Activated CD4-positive, alpha-beta T cell treated with anti-CD3 and anti-CD28 coated beads, Interleukin-2, Interleukin-6, amounts not matched to agents 100 ng/mL and 50 ng/mL, durations not matched to agents 16 hours and 8 hours (primary cell): ENCODE measurements at regions not wholly inside any gene's neighbourhood (a gene's known extent, or its start where the extent isn't known, plus 50 kb on each side); places are given as distances from the start of the nearest gene placed in this dataset.

Source experiments
- DNase-seq: peaks from one replicate; pipeline ENCODE4 v3.0.0-alpha.2; 2020

GRCh38 chr18:67951137-67951536, 434.6 kb upstream of the DSEL start:
- DNase-seq: no peak

- DNase-seq: no peak
These were observed 422.1 kb upstream of the DSEL start for GRCh38 chr18:67938660-67939059.

GRCh38 chr18:67935638-67936037, 419.1 kb upstream of the DSEL start:
- peak; percentile 39 for DNase-seq

GRCh38 chr18:67933271-67933670, 416.8 kb upstream of the DSEL start:
- DNase-seq: no peak

- DNase-seq: no peak
These were observed 415.8 kb upstream of the DSEL start for GRCh38 chr18:67932271-67932670.

- DNase-seq: no peak
These were observed 410.7 kb upstream of the DSEL start for GRCh38 chr18:67926929-67927864.

- DNase-seq: no peak
These were observed 408.1 kb upstream of the DSEL start for GRCh38 chr18:67924656-67925055.

GRCh38 chr18:67919316-67919715, 402.8 kb upstream of the DSEL start:
- DNase-seq: no peak

- no peak for DNase-seq
These were observed 399.6 kb upstream of the DSEL start for GRCh38 chr18:67916097-67916496.

GRCh38 chr18:67913040-67913439, 396.5 kb upstream of the DSEL start:
- DNase-seq: no peak

- no peak for DNase-seq
These were observed 385.1 kb upstream of the DSEL start for GRCh38 chr18:67901573-67901972.

GRCh38 chr18:67896451-67896850, 379.9 kb upstream of the DSEL start:
- no peak for DNase-seq

- no peak for DNase-seq
These were observed 377.4 kb upstream of the DSEL start for GRCh38 chr18:67893916-67894315.

GRCh38 chr18:67876871-67877270, 360.4 kb upstream of the DSEL start:
- no peak for DNase-seq

- DNase-seq: no peak
These were observed 359.4 kb upstream of the DSEL start for GRCh38 chr18:67875944-67876343.

- no peak for DNase-seq
These were observed 358.5 kb upstream of the DSEL start for GRCh38 chr18:67875060-67875459.

GRCh38 chr18:67865400-67865799, 348.9 kb upstream of the DSEL start:
- DNase-seq: no peak

GRCh38 chr18:67864677-67865340, 348.3 kb upstream of the DSEL start:
- no peak for DNase-seq

- no peak for DNase-seq
These were observed 345.5 kb upstream of the DSEL start for GRCh38 chr18:67862069-67862468.

GRCh38 chr18:67854340-67854739, 337.8 kb upstream of the DSEL start:
- DNase-seq: no peak

GRCh38 chr18:67846422-67847098, 330.0 kb upstream of the DSEL start:
- no peak for DNase-seq

- no peak for DNase-seq
These were observed 328.5 kb upstream of the DSEL start for GRCh38 chr18:67845035-67845434.

GRCh38 chr18:67840379-67840778, 323.9 kb upstream of the DSEL start:
- DNase-seq: no peak

GRCh38 chr18:67818432-67818831, 301.9 kb upstream of the DSEL start:
- DNase-seq: no peak
